ENCODE measurements at regions not wholly inside any gene's neighbourhood (a gene's known extent, or its start where the extent isn't known, plus 50 kb on each side); places are given as distances from the start of the nearest gene placed in this dataset.

- CTCF ChIA-PET, result no interaction called here
- Histone ChIP-seq H3K27me3 (ENCODE audit: control insufficient read depth, insufficient read depth, low read length) (no peaks in the 10 kb centered on the region), H3K4me3 (ENCODE audit: low read depth, low read length) (no peak overlapping the region), H3K36me3 (ENCODE audit: control insufficient read depth, insufficient read depth, low read length) (no peaks in the 10 kb centered on the region)
- no peak for TF ChIP-seq CTCF (IDR thresholded peaks at IDR 0.05; ENCODE audit: insufficient read depth, low read depth, low read length)
- POLR2A ChIA-PET, result no interaction called here
- DNase-seq (ENCODE audit: low read depth), result no peak
Observed at GRCh38 chr10:130887170-130887569, 424.4 kb downstream of the TCERG1L start.

- TF ChIP-seq CTCF (IDR thresholded peaks at IDR 0.05; ENCODE audit: insufficient read depth, low read depth, low read length), result no peak
- Histone ChIP-seq H3K27me3 (ENCODE audit: control insufficient read depth, insufficient read depth, low read length) (no peaks in the 10 kb centered on the region), H3K4me3 (ENCODE audit: low read depth, low read length) (no peak overlapping the region), H3K36me3 (ENCODE audit: control insufficient read depth, insufficient read depth, low read length) (no peaks in the 10 kb centered on the region)
- no peak for DNase-seq (ENCODE audit: low read depth)
- ChIA-PET CTCF (no interaction called here), POLR2A (no interaction called here)
Observed at GRCh38 chr10:130888493-130888892, 423.0 kb downstream of the TCERG1L start.

- no peak for DNase-seq (ENCODE audit: low read depth)
- H3K36me3 ChIP-seq (ENCODE audit: control insufficient read depth, insufficient read depth, low read length), result no peaks in the 10 kb centered on the region
- ChIA-PET POLR2A (no interaction called here), CTCF (no interaction called here)
- no peaks in the 10 kb centered on the region for H3K27me3 ChIP-seq (ENCODE audit: control insufficient read depth, insufficient read depth, low read length)
- H3K4me3 ChIP-seq (ENCODE audit: low read depth, low read length), result no peak overlapping the region
- TF ChIP-seq CTCF (IDR thresholded peaks at IDR 0.05; ENCODE audit: insufficient read depth, low read depth, low read length), result no peak
Observed at GRCh38 chr10:130889240-130889639, 422.3 kb downstream of the TCERG1L start.

GRCh38 chr10:130889780-130890179 lies 421.7 kb downstream of the TCERG1L start:
- Histone ChIP-seq H3K36me3 (ENCODE audit: control insufficient read depth, insufficient read depth, low read length) (no peaks in the 10 kb centered on the region), H3K27me3 (ENCODE audit: control insufficient read depth, insufficient read depth, low read length) (no peaks in the 10 kb centered on the region), H3K4me3 (ENCODE audit: low read depth, low read length) (no peak overlapping the region)
- POLR2A ChIA-PET, result no interaction called here
- CTCF ChIA-PET, result no interaction called here
- no peak for TF ChIP-seq CTCF (IDR thresholded peaks at IDR 0.05; ENCODE audit: insufficient read depth, low read depth, low read length)
- no peak for DNase-seq (ENCODE audit: low read depth)

GRCh38 chr10:130891066-130891465 lies 420.5 kb downstream of the TCERG1L start:
- ChIA-PET CTCF (no interaction called here), POLR2A (no interaction called here)
- Histone ChIP-seq H3K27me3 (ENCODE audit: control insufficient read depth, insufficient read depth, low read length) (no peaks in the 10 kb centered on the region), H3K4me3 (ENCODE audit: low read depth, low read length) (no peak overlapping the region), H3K36me3 (ENCODE audit: control insufficient read depth, insufficient read depth, low read length) (no peaks in the 10 kb centered on the region)
- no peak for TF ChIP-seq CTCF (IDR thresholded peaks at IDR 0.05; ENCODE audit: insufficient read depth, low read depth, low read length)
- DNase-seq (ENCODE audit: low read depth), result no peak

Data from BJ (cell line).